ENCODE measurements at regions not wholly inside any gene's neighbourhood (a gene's known extent, or its start where the extent isn't known, plus 50 kb on each side); places are given as distances from the start of the nearest gene placed in this dataset.

DNA sequence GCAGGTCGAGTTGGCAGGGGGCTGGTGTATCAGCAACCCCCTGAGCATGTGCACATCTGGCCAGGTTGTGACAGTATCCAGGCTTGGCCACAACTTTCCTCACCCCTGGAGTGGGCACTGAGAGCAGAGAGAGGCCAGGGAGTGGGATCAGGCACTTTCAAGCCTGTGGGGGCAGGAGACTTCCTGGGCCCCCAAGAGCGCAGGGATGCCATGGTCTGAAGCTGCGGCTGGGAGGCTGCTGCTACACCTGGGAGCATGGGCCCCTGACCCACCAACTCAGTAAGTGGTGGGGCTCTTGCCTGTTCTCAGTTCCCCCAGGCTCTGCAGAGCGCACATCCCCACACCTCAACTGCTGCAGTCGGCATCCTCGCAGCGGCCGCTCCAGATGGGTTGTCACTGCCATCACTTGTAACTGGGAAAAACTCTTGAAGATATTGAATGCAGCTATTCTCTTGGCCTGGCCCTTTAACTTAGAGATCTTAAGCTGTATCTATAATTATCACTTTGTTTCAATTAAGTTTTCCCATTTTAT lies 245.4 kb upstream of the SLITRK1 start:
- TF ChIP-seq, protein P1, sequence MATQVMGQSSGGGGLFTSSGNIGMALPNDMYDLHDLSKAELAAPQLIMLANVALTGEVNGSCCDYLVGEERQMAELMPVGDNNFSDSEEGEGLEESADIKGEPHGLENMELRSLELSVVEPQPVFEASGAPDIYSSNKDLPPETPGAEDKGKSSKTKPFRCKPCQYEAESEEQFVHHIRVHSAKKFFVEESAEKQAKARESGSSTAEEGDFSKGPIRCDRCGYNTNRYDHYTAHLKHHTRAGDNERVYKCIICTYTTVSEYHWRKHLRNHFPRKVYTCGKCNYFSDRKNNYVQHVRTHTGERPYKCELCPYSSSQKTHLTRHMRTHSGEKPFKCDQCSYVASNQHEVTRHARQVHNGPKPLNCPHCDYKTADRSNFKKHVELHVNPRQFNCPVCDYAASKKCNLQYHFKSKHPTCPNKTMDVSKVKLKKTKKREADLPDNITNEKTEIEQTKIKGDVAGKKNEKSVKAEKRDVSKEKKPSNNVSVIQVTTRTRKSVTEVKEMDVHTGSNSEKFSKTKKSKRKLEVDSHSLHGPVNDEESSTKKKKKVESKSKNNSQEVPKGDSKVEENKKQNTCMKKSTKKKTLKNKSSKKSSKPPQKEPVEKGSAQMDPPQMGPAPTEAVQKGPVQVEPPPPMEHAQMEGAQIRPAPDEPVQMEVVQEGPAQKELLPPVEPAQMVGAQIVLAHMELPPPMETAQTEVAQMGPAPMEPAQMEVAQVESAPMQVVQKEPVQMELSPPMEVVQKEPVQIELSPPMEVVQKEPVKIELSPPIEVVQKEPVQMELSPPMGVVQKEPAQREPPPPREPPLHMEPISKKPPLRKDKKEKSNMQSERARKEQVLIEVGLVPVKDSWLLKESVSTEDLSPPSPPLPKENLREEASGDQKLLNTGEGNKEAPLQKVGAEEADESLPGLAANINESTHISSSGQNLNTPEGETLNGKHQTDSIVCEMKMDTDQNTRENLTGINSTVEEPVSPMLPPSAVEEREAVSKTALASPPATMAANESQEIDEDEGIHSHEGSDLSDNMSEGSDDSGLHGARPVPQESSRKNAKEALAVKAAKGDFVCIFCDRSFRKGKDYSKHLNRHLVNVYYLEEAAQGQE (IDR thresholded peaks at IDR 0.05; ENCODE audit: insufficient read depth in 1 of 2, low read depth in 2 of 2, low read length in 2 of 2), result no peak
- TF ChIP-seq TAF1 (IDR thresholded peaks at IDR 0.05; ENCODE audit: borderline replicate concordance, insufficient read depth, low read length) (no peak), POLR2AphosphoS5 (IDR thresholded peaks at IDR 0.05; ENCODE audit: low read depth, low read length) (no peak), SIN3A (IDR thresholded peaks at IDR 0.05; ENCODE audit: borderline replicate concordance, insufficient read depth, low read length) (no peak), FOXP2 (optimal IDR thresholded peaks at IDR 0.05; ENCODE audit: borderline replicate concordance, extremely low read depth, extremely low read length, insufficient read depth) (no peak)
